ENCODE measurements at regions not wholly inside any gene's neighbourhood (a gene's known extent, or its start where the extent isn't known, plus 50 kb on each side); places are given as distances from the start of the nearest gene placed in this dataset.

DNA sequence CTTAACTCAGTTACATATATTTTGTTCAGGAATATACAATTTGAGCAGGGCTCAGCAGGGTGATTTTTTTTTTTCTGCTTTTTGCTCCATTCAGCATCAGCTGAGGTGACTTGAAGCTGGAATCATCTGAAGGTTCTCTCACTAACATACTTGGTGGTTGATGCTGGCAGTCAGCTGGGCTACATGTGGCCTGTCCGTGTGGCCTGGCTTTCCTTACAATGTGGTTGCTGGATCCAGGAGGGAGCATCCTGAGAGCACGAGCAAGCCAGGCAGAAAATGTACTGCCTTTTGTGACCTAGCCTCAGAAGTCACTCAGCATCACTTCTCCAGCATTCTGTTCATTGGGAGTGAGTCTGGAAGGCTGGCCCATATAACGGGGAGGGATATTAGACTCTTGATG, 151.6 kb upstream of the E2F8 start:
- H3K4me1 ChIP-seq (ENCODE audit: control insufficient read depth in 5 of 5, insufficient read depth in 5 of 5, low read length in 5 of 5): no peaks in the 10 kb centered on the region
- peaks cover 0 to 3% (median 0%) of the 10 kb centered on the region in 4 donors for H3K9me3 ChIP-seq (ENCODE audit: control insufficient read depth in 4 of 4, insufficient read depth in 3 of 4, low read length in 3 of 4)
- no peaks in the 10 kb centered on the region for H3K36me3 ChIP-seq (ENCODE audit: control insufficient read depth in 4 of 4, insufficient read depth in 4 of 4, low read length in 4 of 4)
- no peak overlapping the region for H3K27ac ChIP-seq (ENCODE audit: low read depth in 1 of 2, low read length in 1 of 2)
- ATAC-seq (ENCODE audit: insufficient read depth, low FRiP score) (no peak), DNase-seq (no peak)
- TF ChIP-seq, protein P1, sequence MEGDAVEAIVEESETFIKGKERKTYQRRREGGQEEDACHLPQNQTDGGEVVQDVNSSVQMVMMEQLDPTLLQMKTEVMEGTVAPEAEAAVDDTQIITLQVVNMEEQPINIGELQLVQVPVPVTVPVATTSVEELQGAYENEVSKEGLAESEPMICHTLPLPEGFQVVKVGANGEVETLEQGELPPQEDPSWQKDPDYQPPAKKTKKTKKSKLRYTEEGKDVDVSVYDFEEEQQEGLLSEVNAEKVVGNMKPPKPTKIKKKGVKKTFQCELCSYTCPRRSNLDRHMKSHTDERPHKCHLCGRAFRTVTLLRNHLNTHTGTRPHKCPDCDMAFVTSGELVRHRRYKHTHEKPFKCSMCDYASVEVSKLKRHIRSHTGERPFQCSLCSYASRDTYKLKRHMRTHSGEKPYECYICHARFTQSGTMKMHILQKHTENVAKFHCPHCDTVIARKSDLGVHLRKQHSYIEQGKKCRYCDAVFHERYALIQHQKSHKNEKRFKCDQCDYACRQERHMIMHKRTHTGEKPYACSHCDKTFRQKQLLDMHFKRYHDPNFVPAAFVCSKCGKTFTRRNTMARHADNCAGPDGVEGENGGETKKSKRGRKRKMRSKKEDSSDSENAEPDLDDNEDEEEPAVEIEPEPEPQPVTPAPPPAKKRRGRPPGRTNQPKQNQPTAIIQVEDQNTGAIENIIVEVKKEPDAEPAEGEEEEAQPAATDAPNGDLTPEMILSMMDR (IDR thresholded peaks at IDR 0.05; ENCODE audit: control extremely low read depth, extremely low read depth): no peak
- H3K27me3 ChIP-seq (ENCODE audit: control insufficient read depth in 3 of 3, insufficient read depth in 3 of 3, low read length in 2 of 3): peaks cover 0 to 6% (median 3%) of the 10 kb centered on the region in 3 donors
- H3K9ac ChIP-seq (ENCODE audit: insufficient read depth in 1 of 2, low read length in 2 of 2): no peak overlapping the region
- no peak overlapping the region for H3K4me3 ChIP-seq
- WGBS, 2 donors: 84 to 89% methylated on average over 3 of the region's 3 CpGs

DNA sequence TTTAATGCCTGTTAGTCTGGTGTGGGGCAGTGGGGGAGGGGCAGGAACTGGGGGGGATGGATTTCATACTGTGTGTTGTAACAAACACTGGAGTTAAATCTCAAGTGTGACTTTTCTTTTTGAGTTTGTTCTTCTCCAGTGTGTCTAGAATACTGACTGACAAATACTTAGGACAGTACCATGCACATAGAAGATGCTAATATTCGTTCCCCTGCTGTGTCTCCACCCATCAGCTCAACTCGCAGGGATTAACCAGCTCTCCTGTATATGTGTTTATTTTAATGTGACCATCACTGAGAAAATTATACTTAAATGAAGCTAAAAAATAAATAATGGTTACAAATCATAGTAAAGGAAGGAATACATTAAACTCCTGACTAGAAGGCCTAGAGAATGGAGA, 150.9 kb upstream of the E2F8 start:
- 73 to 84% methylated on average over 2 of the region's 2 CpGs for whole genome bisulfite sequencing, 2 donors

GRCh38 chr11:19391026-19391425, 150.3 kb upstream of the E2F8 start:
- no peak overlapping the region for H3K27ac ChIP-seq (ENCODE audit: low read depth in 1 of 2, low read length in 1 of 2)
- WGBS, 2 donors: 81 to 83% methylated on average over 3 of the region's 3 CpGs

More for the DNA sequence above, 150.9 kb upstream of the E2F8 start:
- Histone ChIP-seq H3K4me1 (ENCODE audit: control insufficient read depth in 5 of 5, insufficient read depth in 5 of 5, low read length in 5 of 5) (no peaks in the 10 kb centered on the region), H3K4me3 (no peak overlapping the region), H3K9ac (ENCODE audit: insufficient read depth in 1 of 2, low read length in 2 of 2) (no peak overlapping the region), H3K27me3 (ENCODE audit: control insufficient read depth in 3 of 3, insufficient read depth in 3 of 3, low read length in 2 of 3) (peaks cover 0 to 3% (median 3%) of the 10 kb centered on the region in 3 donors), H3K9me3 (ENCODE audit: control insufficient read depth in 4 of 4, insufficient read depth in 3 of 4, low read length in 3 of 4) (peaks cover 0 to 3% (median 0%) of the 10 kb centered on the region in 4 donors), H3K36me3 (ENCODE audit: control insufficient read depth in 4 of 4, insufficient read depth in 4 of 4, low read length in 4 of 4) (no peaks in the 10 kb centered on the region), H3K27ac (ENCODE audit: low read depth in 1 of 2, low read length in 1 of 2) (no peak overlapping the region)
- TF ChIP-seq, protein P1 (IDR thresholded peaks at IDR 0.05; ENCODE audit: control extremely low read depth, extremely low read depth): no peak
- DNase-seq (no peak), ATAC-seq (ENCODE audit: insufficient read depth, low FRiP score) (no peak)

More at GRCh38 chr11:19391026-19391425, 150.3 kb upstream of the E2F8 start:
- Histone ChIP-seq H3K4me1 (ENCODE audit: control insufficient read depth in 5 of 5, insufficient read depth in 5 of 5, low read length in 5 of 5) (no peaks in the 10 kb centered on the region), H3K9ac (ENCODE audit: insufficient read depth in 1 of 2, low read length in 2 of 2) (no peak overlapping the region), H3K9me3 (ENCODE audit: control insufficient read depth in 4 of 4, insufficient read depth in 3 of 4, low read length in 3 of 4) (peaks cover 0 to 3% (median 0%) of the 10 kb centered on the region in 4 donors), H3K36me3 (ENCODE audit: control insufficient read depth in 4 of 4, insufficient read depth in 4 of 4, low read length in 4 of 4) (no peaks in the 10 kb centered on the region), H3K4me3 (no peak overlapping the region), H3K27me3 (ENCODE audit: control insufficient read depth in 3 of 3, insufficient read depth in 3 of 3, low read length in 2 of 3) (peaks cover 0 to 3% (median 3%) of the 10 kb centered on the region in 3 donors)
- DNase-seq (no peak), ATAC-seq (ENCODE audit: insufficient read depth, low FRiP score) (no peak)
- TF ChIP-seq, protein P1 (IDR thresholded peaks at IDR 0.05; ENCODE audit: control extremely low read depth, extremely low read depth): no peak

Measured in lung (tissue), 11 donors.